Gastroesophageal sphincter (tissue), 3 donors: ENCODE measurements at regions not wholly inside any gene's neighbourhood (a gene's known extent, or its start where the extent isn't known, plus 50 kb on each side); places are given as distances from the start of the nearest gene placed in this dataset.

ENCODE experiments used
- POLR2A ChIP-seq, 2 donors: fragments of 450-650 bp; IDR thresholded peaks; one replicate each; pipeline ENCODE4 v1.6.1; 2017; ENCODE audit warnings: antibody characterized with exemption in 2 of 2, mild to moderate bottlenecking in 2 of 2, moderate library complexity in 1 of 2
- POLR2AphosphoS5 ChIP-seq: sonication (generic); formaldehyde crosslinking; IDR thresholded peaks from one replicate; pipeline ENCODE4 v1.6.1; 2017; ENCODE audit warnings: antibody characterized with exemption
- TF ChIP-seq, protein P1 (sequence below), 4 experiments: fragments of 200-600 bp in 2 of 4; fragments of 450-650 bp in 2 of 4; sonication (generic) in 1 of 4; IDR thresholded peaks; one replicate each; pipeline ENCODE4 v1.5.1; 2017 to 2019; ENCODE audit warnings: antibody characterized with exemption in 4 of 4, mild to moderate bottlenecking in 2 of 4, moderate library complexity in 2 of 4

DNA sequence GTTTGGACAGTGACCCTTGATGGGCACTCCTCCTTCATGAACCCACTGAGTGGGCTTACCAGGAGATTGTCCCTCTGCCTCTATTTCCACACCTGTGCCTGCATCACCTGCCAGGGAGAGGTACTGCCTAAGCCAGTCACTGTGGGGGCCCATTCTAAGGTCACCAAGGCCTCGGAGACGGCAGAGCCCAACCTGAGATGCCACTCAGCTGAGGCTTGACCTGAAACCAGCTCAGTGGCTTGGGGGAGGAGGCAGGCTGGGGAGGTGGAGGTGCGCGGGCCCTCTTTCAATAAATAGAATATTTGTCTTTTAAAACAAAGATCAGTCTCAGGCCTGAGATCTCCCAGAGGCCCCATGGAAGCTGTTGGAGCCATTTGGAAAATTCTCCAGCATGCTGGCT, 84.5 kb downstream of the DHCR7 start:
- TF ChIP-seq, protein P1, sequence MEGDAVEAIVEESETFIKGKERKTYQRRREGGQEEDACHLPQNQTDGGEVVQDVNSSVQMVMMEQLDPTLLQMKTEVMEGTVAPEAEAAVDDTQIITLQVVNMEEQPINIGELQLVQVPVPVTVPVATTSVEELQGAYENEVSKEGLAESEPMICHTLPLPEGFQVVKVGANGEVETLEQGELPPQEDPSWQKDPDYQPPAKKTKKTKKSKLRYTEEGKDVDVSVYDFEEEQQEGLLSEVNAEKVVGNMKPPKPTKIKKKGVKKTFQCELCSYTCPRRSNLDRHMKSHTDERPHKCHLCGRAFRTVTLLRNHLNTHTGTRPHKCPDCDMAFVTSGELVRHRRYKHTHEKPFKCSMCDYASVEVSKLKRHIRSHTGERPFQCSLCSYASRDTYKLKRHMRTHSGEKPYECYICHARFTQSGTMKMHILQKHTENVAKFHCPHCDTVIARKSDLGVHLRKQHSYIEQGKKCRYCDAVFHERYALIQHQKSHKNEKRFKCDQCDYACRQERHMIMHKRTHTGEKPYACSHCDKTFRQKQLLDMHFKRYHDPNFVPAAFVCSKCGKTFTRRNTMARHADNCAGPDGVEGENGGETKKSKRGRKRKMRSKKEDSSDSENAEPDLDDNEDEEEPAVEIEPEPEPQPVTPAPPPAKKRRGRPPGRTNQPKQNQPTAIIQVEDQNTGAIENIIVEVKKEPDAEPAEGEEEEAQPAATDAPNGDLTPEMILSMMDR (IDR thresholded peaks at IDR 0.05) = no peak
- no peak for TF ChIP-seq POLR2A (IDR thresholded peaks at IDR 0.05)
- no peak for TF ChIP-seq POLR2AphosphoS5
